Thyroid gland (tissue), 4 donors: ENCODE measurements at regions not wholly inside any gene's neighbourhood (a gene's known extent, or its start where the extent isn't known, plus 50 kb on each side); places are given as distances from the start of the nearest gene placed in this dataset.

Experiments
- DNase-seq, 2 donors: peaks; one replicate each; pipeline ENCODE4 v3.0.0-alpha.2; 2019
- H3K27ac ChIP-seq, 3 donors: fragments of 200-600 bp; sonication (generic); 1 replicate in 2 of 3; 2 replicates in 1 of 3; pipeline ENCODE4 v1.5.1; 2016 to 2019; ENCODE audit warnings: mild to moderate bottlenecking in 1 of 3, moderate library complexity in 1 of 3
- H3K27me3 ChIP-seq: fragments of 200-600 bp; sonication (generic); one replicate; pipeline ENCODE4 v1.5.1; 2019
- H3K36me3 ChIP-seq, 2 donors: fragments of 200-600 bp; sonication (generic); one replicate each; pipeline ENCODE4 v1.5.1; 2016 to 2019
- H3K4me1 ChIP-seq, 2 donors: fragments of 200-600 bp; sonication (generic); one replicate each; pipeline ENCODE4 v1.5.1; 2017 to 2019
- H3K4me3 ChIP-seq, 3 donors: fragments of 200-600 bp; sonication (generic); replicated peaks in 1 of 3; 1 replicate in 2 of 3; 2 replicates in 1 of 3; pipeline ENCODE4 v1.5.1; 2016; ENCODE audit warnings: mild to moderate bottlenecking in 1 of 3
- H3K9me3 ChIP-seq: fragments of 200-600 bp; sonication (generic); one replicate; pipeline ENCODE4 v1.5.1; 2017
- POLR2A ChIP-seq, 2 donors: fragments of 450-650 bp; IDR thresholded peaks; one replicate each; pipeline ENCODE4 v1.6.1; 2017; ENCODE audit warnings: antibody characterized with exemption in 2 of 2, mild to moderate bottlenecking in 2 of 2, moderate library complexity in 1 of 2
- WGBS, 2 donors: methylation state at CpG; one replicate each; pipeline ENCODE4 v1.1.5; 2017; 5-methylcytosine and 5-hydroxymethylcytosine counted together
- intact Hi-C: fragments of 100-400 bp; cut with DNase I; formaldehyde crosslinking; loops from one replicate; pipeline ENCODE4 v1.15.1; 2023
- TF ChIP-seq, protein P1 (sequence below), 6 experiments: fragments of 200-600 bp in 3 of 6; fragments of 450-650 bp in 3 of 6; sonication (generic) in 3 of 6; IDR thresholded peaks; one replicate each; pipeline ENCODE4 v1.5.1; 2016 to 2019; ENCODE audit warnings: antibody characterized with exemption in 6 of 6, mild to moderate bottlenecking in 2 of 6, inconsistent platforms in 1 of 6, moderate library complexity in 1 of 6

DNA sequence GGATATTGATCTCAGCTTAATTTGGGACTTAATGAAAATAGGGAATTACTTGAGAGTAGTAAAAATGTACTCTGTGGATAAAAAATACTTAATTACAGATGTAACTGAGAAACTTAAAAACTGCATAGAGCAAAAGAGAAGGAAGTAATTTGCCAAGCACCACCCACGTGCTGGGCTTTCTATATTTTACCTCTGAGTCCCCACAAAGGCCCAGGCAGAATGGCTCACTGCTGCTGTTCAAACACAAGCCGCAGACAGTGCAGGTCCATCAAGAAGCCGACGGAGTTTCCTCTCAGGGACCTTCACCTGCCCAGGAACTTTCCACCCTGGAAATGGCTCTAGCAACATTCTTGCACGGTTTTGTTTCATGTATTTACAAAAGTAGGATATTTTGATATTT lies 77.2 kb upstream of the TRPM1 start:
- peaks cover 0 to 7% of the 10 kb centered on the region in 2 donors for H3K4me1 ChIP-seq
- no peaks in the 10 kb centered on the region for H3K27me3 ChIP-seq
- no peaks in the 10 kb centered on the region for H3K36me3 ChIP-seq
- H3K9me3 ChIP-seq = no peaks in the 10 kb centered on the region
- TF ChIP-seq, protein P1, sequence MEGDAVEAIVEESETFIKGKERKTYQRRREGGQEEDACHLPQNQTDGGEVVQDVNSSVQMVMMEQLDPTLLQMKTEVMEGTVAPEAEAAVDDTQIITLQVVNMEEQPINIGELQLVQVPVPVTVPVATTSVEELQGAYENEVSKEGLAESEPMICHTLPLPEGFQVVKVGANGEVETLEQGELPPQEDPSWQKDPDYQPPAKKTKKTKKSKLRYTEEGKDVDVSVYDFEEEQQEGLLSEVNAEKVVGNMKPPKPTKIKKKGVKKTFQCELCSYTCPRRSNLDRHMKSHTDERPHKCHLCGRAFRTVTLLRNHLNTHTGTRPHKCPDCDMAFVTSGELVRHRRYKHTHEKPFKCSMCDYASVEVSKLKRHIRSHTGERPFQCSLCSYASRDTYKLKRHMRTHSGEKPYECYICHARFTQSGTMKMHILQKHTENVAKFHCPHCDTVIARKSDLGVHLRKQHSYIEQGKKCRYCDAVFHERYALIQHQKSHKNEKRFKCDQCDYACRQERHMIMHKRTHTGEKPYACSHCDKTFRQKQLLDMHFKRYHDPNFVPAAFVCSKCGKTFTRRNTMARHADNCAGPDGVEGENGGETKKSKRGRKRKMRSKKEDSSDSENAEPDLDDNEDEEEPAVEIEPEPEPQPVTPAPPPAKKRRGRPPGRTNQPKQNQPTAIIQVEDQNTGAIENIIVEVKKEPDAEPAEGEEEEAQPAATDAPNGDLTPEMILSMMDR (IDR thresholded peaks at IDR 0.05) = no peak
- TF ChIP-seq POLR2A (IDR thresholded peaks at IDR 0.05) = no peak
- WGBS, 2 donors = 69% methylated on average over 5 of the region's 5 CpGs
- intact Hi-C loops = no loop called here
- no peak for DNase-seq
- H3K27ac ChIP-seq = no peak overlapping the region
- no peak overlapping the region for H3K4me3 ChIP-seq

DNA sequence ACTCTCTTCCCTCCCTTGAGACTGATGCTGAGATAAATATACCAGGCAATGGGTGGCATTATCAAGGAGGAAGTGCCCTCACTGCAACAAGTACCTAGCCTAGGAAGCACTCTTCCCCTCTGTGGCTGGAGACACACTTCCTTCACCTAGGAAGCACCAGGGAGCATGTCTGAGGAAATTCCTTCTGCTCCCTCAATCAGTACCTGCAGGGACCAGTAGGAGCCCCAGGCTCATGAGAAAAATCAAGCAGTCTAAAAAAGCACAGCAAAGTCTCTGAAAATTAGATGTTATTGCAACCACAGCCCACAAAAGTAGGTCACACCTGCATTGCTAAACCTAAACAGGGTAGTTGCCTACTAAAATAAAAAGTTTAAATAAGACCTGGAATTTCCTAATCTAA lies 78.2 kb upstream of the TRPM1 start:
- Histone ChIP-seq H3K4me1 (no peaks in the 10 kb centered on the region), H3K4me3 (no peak overlapping the region), H3K9me3 (no peaks in the 10 kb centered on the region), H3K27me3 (no peaks in the 10 kb centered on the region), H3K36me3 (no peaks in the 10 kb centered on the region), H3K27ac (no peak overlapping the region)
- intact Hi-C loops = no loop called here
- DNase-seq = no peak
- TF ChIP-seq, protein P1 (IDR thresholded peaks at IDR 0.05) = no peak
- no peak for TF ChIP-seq POLR2A (IDR thresholded peaks at IDR 0.05)

DNA sequence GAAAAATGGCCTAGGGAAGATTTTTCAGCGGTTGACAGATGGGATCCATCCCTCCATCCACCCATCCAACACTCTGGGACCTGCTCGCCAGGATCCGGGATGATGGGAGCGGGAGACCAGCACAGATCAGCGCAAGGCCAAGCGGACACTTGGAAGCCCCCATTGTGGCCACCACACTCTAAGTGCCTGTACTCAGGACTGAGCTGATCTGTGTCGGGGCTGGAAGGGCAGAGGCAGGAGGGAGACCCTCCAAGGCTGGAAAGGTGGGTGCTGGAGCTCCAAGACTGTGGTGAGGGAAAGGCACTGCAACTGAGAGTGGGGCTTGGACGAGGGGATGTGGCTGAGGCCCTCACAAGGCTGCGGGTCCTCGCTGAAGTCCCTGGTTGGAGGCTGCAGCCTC lies 91.8 kb upstream of the TRPM1 start:
- H3K4me1 ChIP-seq = no peaks in the 10 kb centered on the region
- no peak for TF ChIP-seq POLR2A (IDR thresholded peaks at IDR 0.05)
- TF ChIP-seq, protein P1 (IDR thresholded peaks at IDR 0.05) = no peak
- DNase-seq = no peak
- H3K27me3 ChIP-seq = no peaks in the 10 kb centered on the region
- H3K36me3 ChIP-seq = no peaks in the 10 kb centered on the region
- no peak overlapping the region for H3K27ac ChIP-seq
- intact Hi-C loops = no loop called here
- no peaks in the 10 kb centered on the region for H3K9me3 ChIP-seq
- 95 to 98% methylated on average over 10 of the region's 10 CpGs for WGBS, 2 donors
- H3K4me3 ChIP-seq = no peak overlapping the region

DNA sequence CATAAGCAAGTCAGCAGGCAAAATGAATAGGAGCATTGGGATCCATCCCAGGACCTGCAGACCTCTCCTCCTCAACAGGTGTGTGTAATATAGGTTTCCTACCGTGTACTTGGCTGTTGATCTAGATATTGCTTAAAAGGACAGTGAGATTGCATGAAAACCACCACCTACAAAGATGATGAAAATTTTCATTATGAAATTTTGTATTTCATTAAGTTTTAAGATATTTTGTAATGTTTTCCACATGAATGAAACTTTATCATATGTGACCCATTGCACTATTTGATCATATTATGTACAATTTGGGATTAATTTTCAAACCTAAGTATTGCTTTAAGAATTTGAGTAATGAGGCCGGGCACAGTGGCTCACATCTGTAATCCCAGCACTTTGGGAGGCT lies 94.3 kb upstream of the TRPM1 start:
- intact Hi-C loops = no loop called here
- TF ChIP-seq, protein P1 (IDR thresholded peaks at IDR 0.05) = no peak
- 81 to 83% methylated on average over 2 of the region's 2 CpGs for WGBS, 2 donors

DNA sequence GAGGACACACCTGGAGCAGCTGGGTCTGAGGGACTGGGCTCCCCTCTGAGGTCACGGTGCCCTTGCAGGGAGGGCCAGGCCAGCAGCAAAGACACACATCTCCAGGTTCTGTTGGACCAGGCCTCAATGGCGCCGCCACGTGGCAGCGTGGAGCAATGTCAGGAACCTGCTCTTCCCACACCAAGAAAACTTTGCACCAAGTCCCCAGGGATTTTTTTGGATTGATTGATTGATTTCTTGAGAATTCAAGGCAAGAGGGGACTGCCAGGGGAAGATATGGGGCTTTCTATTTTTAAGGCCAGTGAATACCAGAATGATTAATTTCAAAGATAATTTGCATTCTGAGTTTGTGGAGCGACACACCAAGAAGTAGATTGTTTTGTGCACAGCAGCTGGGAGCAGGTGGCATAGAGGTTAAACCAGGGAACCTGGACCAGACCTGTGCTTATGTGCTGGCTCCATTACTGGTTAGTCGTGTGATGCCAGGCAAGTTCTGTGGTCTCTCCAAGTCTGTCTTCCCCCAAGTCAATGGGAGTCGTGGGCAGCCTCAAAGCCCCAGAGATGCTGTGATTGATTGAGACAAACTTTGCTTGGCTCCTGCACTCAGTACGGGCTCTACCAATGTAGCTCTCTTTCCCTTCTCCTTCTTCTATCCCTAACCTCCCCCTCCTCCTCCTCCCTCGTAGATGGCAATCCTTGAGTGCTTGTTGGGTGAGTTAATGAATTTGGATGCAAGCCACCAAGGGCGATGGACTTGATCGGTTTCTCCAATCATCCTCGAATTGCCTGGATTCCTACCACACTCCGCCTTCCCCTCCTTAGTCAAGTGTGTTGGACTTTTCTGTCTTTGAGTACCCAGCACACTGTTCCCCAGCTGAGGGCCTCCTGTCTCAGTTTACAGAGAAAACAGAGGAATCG lies 96.2 kb upstream of the TRPM1 start:
- H3K27ac ChIP-seq = no peak overlapping the region
- peak; percentile 27 to 32 for DNase-seq
- no peaks in the 10 kb centered on the region for H3K27me3 ChIP-seq
- TF ChIP-seq POLR2A (IDR thresholded peaks at IDR 0.05) = no peak
- TF ChIP-seq, protein P1 (IDR thresholded peaks at IDR 0.05) = peak in 4 of 6 experiments; percentile 8 to 50 (median 20)
- intact Hi-C loops = no loop called here
- WGBS, 2 donors = 43 to 49% methylated on average over 15 of the region's 15 CpGs
- no peak overlapping the region for H3K4me3 ChIP-seq
- peaks cover 0 to 4% of the 10 kb centered on the region in 2 donors for H3K4me1 ChIP-seq
- H3K36me3 ChIP-seq = no peaks in the 10 kb centered on the region
- no peaks in the 10 kb centered on the region for H3K9me3 ChIP-seq

More for the DNA sequence above, 94.3 kb upstream of the TRPM1 start:
- DNase-seq = no peak
- peaks cover 0 to 3% of the 10 kb centered on the region in 2 donors for H3K4me1 ChIP-seq
- no peaks in the 10 kb centered on the region for H3K9me3 ChIP-seq
- no peak overlapping the region for H3K4me3 ChIP-seq
- H3K27ac ChIP-seq = no peak overlapping the region
- H3K36me3 ChIP-seq = no peaks in the 10 kb centered on the region
- H3K27me3 ChIP-seq = no peaks in the 10 kb centered on the region
